ENCODE measurements at regions not wholly inside any gene's neighbourhood (a gene's known extent, or its start where the extent isn't known, plus 50 kb on each side); places are given as distances from the start of the nearest gene placed in this dataset.

- Histone ChIP-seq H3K27ac (ENCODE audit: insufficient read depth, low read depth, low read length) (no peak overlapping the region), H3K9me3 (replicated peaks; ENCODE audit: control insufficient read depth, insufficient read depth, low read length) (peaks cover 2% of the 10 kb centered on the region), H3K79me2 (ENCODE audit: control insufficient read depth, insufficient read depth, low read length) (no peaks in the 10 kb centered on the region), H3K4me1 (ENCODE audit: control insufficient read depth, extremely low read depth, insufficient read depth, low read length) (no peaks in the 10 kb centered on the region), H2AFZ (ENCODE audit: low read depth, low read length) (no peak overlapping the region), H3K27me3 (ENCODE audit: control insufficient read depth in 2 of 2, insufficient read depth in 2 of 2, low read length in 2 of 2) (no peaks in the 10 kb centered on the region), H3K4me2 (ENCODE audit: insufficient read depth, low read length) (no peak overlapping the region), H4K20me1 (replicated peaks; ENCODE audit: control insufficient read depth, extremely low read depth, insufficient read depth, low read length) (no peaks in the 10 kb centered on the region), H3K9me1 (replicated peaks; ENCODE audit: control insufficient read depth, extremely low read depth, insufficient read depth, low read length) (no peaks in the 10 kb centered on the region), H3K36me3 (ENCODE audit: control insufficient read depth in 2 of 2, extremely low read depth in 1 of 2, insufficient read depth in 2 of 2, low read length in 2 of 2) (no peaks in the 10 kb centered on the region), H3K9ac (replicated peaks; ENCODE audit: extremely low read depth, insufficient read depth, low read length) (no peak overlapping the region), H3K4me3 (replicated peaks in 1 of 3; ENCODE audit: insufficient read depth in 1 of 3, low read depth in 1 of 3, low read length in 3 of 3) (no peak overlapping the region)
- dilution Hi-C loops (cut with MboI; ENCODE audit: extremely low pct_ligation_motif_present, low sequenced_read_pairs) (no loop called here), intact Hi-C loops (cut with micrococcal nuclease) (no loop called here)
- TF ChIP-seq GATA2 (IDR thresholded peaks at IDR 0.05; ENCODE audit: insufficient read depth, insufficient read length, low read depth, low read length) (no peak), POLR2A (IDR thresholded peaks at IDR 0.05; ENCODE audit: low read depth, low read length) (no peak), CTCF (IDR thresholded peaks at IDR 0.05; ENCODE audit: extremely low read depth in 1 of 2, insufficient read depth in 1 of 2, low read depth in 1 of 2, low read length in 2 of 2) (no peak), FOS (IDR thresholded peaks at IDR 0.05; ENCODE audit: borderline replicate concordance, insufficient read depth, low read length) (no peak), EZH2 (IDR thresholded peaks at IDR 0.05; ENCODE audit: borderline replicate concordance, low read depth, low read length, severe bottlenecking) (no peak), MYC (IDR thresholded peaks at IDR 0.05; ENCODE audit: low read depth, low read length) (no peak), JUN (IDR thresholded peaks at IDR 0.05; ENCODE audit: borderline replicate concordance, insufficient read depth, insufficient read length, low read depth) (no peak), POLR2AphosphoS5 (IDR thresholded peaks at IDR 0.05; ENCODE audit: insufficient read depth, low read depth, low read length) (no peak)
- TF ChIP-seq, protein P1, sequence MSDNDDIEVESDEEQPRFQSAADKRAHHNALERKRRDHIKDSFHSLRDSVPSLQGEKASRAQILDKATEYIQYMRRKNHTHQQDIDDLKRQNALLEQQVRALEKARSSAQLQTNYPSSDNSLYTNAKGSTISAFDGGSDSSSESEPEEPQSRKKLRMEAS (IDR thresholded peaks at IDR 0.05; ENCODE audit: insufficient read depth, insufficient read length): no peak
- DNase-seq (ENCODE audit: low read depth, low spot score) (no peak), FAIRE-seq (no peak)
- CTCF ChIA-PET: no interaction called here
- BruUV-seq (replicated peaks): no TSS peak
- POLR2A ChIA-PET: no interaction called here
Measured at GRCh38 chr7:24036033-24036412, 248.0 kb upstream of the NPY start.

Measured in endothelial cell of umbilical vein (primary cell).